ENCODE measurements at regions not wholly inside any gene's neighbourhood (a gene's known extent, or its start where the extent isn't known, plus 50 kb on each side); places are given as distances from the start of the nearest gene placed in this dataset.

DNA sequence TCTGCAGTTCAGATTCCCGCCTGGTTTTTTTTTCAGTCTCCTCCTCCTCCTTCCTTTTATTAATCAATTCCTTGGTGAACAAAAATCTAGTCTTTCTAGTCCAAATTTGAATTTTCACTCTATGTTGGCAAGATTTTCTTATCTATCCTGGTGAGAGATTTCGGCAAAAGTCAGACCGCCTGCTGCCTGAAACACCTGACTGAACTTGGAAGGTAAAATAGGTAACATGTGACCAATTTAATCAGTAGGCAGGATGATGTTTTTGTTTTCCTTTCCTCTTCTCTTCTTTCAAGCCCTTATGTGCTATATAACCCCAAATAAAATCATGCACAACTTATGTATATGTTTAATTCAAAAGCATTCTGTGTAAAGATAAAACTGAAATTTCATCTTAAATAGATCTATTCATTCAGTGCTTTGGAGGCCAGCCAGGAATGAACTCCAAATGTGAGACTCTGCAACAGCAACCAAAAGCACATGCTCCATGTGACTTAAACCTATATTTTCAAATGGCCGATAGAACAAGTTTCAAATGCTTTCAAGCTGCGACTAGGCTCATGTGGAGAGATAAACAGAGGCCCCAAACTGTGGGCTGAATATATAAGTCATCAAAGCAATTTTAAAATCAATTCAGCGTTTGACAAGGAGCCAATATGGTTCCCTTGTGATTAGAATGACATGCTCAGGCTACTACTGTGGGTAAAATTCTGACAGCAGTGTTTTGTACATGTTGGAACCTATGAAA is 100.4 kb upstream of the SEMA6A start:
- no peaks in the 10 kb centered on the region for H3K36me3 Mint-ChIP-seq (ENCODE audit: insufficient read depth, unreplicated experiment)
- intact Hi-C loops (cut with micrococcal nuclease) = no loop called here
- CTCF ChIA-PET = interaction anchor here (0.5 kb wide), 1 partner anchor 120 kb away, joined by 4 read pairs; no protein-coding TSS in a partner anchor
- no peaks in the 10 kb centered on the region for H3K27me3 Mint-ChIP-seq (ENCODE audit: insufficient read depth, unreplicated experiment)
- TF ChIP-seq CTCF (IDR thresholded peaks at IDR 0.05; ENCODE audit: unreplicated experiment) = no peak
- H3K4me3 Mint-ChIP-seq (ENCODE audit: unreplicated experiment) = no peak overlapping the region
- no TSS peak for BruUV-seq (replicated peaks)
- no peak for DNase-seq (ENCODE audit: unreplicated experiment)
- POLR2A ChIA-PET = interaction anchor here (0.6 kb wide), 1 partner anchor 326 kb away, joined by 3 read pairs; no protein-coding TSS in a partner anchor
- H3K27ac Mint-ChIP-seq (ENCODE audit: low read depth, unreplicated experiment) = peak overlapping the region; percentile 57
- H3K4me1 Mint-ChIP-seq (ENCODE audit: insufficient read depth, unreplicated experiment) = no peaks in the 10 kb centered on the region
- H3K9me3 Mint-ChIP-seq (ENCODE audit: unreplicated experiment) = no peaks in the 10 kb centered on the region

DNA sequence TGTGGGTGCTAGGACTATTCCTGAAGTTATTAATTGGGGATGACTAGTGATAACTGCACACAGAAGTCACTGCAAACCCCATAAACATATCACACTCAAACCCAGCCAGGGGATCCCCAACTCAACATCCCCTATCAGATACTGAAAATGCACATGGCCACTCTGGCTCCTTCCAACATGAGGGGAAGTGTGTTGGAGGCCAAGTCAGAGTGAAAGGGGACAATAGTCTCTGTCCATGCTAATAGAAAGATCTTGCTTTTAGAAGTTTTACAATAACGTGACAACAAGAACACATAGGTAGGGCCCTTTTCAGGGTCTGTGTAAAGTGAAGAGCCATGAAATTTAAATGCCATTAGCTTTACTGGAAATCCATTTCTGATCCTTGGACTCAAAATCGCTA is 98.8 kb upstream of the SEMA6A start:
- intact Hi-C loops (cut with micrococcal nuclease) = no loop called here
- no TSS peak for BruUV-seq (replicated peaks)
- Mint-ChIP-seq H3K36me3 (ENCODE audit: insufficient read depth, unreplicated experiment) (no peaks in the 10 kb centered on the region), H3K27me3 (ENCODE audit: insufficient read depth, unreplicated experiment) (no peaks in the 10 kb centered on the region), H3K4me1 (ENCODE audit: insufficient read depth, unreplicated experiment) (no peaks in the 10 kb centered on the region), H3K4me3 (ENCODE audit: unreplicated experiment) (no peak overlapping the region), H3K9me3 (ENCODE audit: unreplicated experiment) (no peaks in the 10 kb centered on the region), H3K27ac (ENCODE audit: low read depth, unreplicated experiment) (no peak overlapping the region)
- CTCF ChIA-PET = no interaction called here
- no peak for TF ChIP-seq CTCF (IDR thresholded peaks at IDR 0.05; ENCODE audit: unreplicated experiment)
- POLR2A ChIA-PET = no interaction called here
- no peak for DNase-seq (ENCODE audit: unreplicated experiment)

DNA sequence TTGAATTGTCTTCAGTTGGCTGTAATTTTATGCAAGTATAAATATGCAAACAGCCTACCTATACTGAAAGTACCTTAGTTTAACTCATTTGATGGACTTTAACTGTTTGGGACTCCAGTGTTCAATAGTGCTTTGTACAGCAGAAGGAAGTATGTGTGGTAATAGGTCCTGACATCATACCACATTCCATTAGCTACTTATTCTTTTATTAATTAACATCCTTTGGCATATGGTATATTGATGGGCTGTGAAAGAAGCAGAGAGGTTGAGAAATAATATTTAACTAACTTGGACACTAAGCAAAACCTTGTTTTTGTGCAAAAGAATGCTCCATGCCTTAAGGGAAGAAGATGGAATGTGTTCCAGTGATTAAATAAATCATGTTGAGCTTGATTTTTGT is 97.6 kb upstream of the SEMA6A start:
- Mint-ChIP-seq H3K9me3 (ENCODE audit: unreplicated experiment) (no peaks in the 10 kb centered on the region), H3K4me1 (ENCODE audit: insufficient read depth, unreplicated experiment) (no peaks in the 10 kb centered on the region), H3K27ac (ENCODE audit: low read depth, unreplicated experiment) (no peak overlapping the region), H3K4me3 (ENCODE audit: unreplicated experiment) (no peak overlapping the region), H3K27me3 (ENCODE audit: insufficient read depth, unreplicated experiment) (no peaks in the 10 kb centered on the region), H3K36me3 (ENCODE audit: insufficient read depth, unreplicated experiment) (no peaks in the 10 kb centered on the region)
- intact Hi-C loops (cut with micrococcal nuclease) = no loop called here
- no TSS peak for BruUV-seq (replicated peaks)
- no peak for DNase-seq (ENCODE audit: unreplicated experiment)
- no peak for TF ChIP-seq CTCF (IDR thresholded peaks at IDR 0.05; ENCODE audit: unreplicated experiment)
- CTCF ChIA-PET = no interaction called here
- POLR2A ChIA-PET = no interaction called here

DNA sequence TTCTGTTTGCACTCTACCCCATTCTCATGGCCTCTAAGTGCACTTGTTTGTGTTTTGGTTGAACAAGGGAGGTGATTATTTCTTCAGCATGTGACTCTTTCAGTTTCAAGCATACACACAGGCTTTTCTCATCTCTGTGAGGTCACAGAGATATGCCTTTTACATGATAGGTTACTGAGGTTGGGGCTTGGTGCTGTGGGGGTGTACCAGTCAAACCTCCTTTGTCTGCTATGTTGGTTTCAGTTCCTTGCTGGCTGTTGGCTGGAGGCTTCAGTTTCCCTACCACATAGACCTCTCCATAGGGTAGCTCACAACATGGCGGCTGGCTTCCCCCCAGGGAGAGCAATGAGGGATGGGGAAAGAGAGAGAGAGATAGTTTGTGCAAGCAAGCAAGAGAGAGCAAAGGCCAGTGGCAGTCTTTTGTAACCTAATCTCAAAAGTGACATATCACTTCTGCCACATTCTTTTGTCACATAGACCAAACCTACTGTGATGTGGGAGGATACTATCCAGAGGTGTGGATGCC is 96.7 kb upstream of the SEMA6A start:
- POLR2A ChIA-PET = no interaction called here
- TF ChIP-seq CTCF (IDR thresholded peaks at IDR 0.05; ENCODE audit: unreplicated experiment) = no peak
- CTCF ChIA-PET = interaction anchor here (0.5 to 1.4 kb wide), 3 partner anchors 11 to 164 kb away, joined by 3 to 4 read pairs (median 3); no protein-coding TSS in a partner anchor
- Mint-ChIP-seq H3K27ac (ENCODE audit: low read depth, unreplicated experiment) (no peak overlapping the region), H3K4me1 (ENCODE audit: insufficient read depth, unreplicated experiment) (no peaks in the 10 kb centered on the region), H3K27me3 (ENCODE audit: insufficient read depth, unreplicated experiment) (no peaks in the 10 kb centered on the region), H3K36me3 (ENCODE audit: insufficient read depth, unreplicated experiment) (no peaks in the 10 kb centered on the region), H3K9me3 (ENCODE audit: unreplicated experiment) (no peaks in the 10 kb centered on the region), H3K4me3 (ENCODE audit: unreplicated experiment) (no peak overlapping the region)
- no peak for DNase-seq (ENCODE audit: unreplicated experiment)
- intact Hi-C loops (cut with micrococcal nuclease) = no loop called here
- BruUV-seq (replicated peaks) = no TSS peak
